ENCODE measurements at regions not wholly inside any gene's neighbourhood (a gene's known extent, or its start where the extent isn't known, plus 50 kb on each side); places are given as distances from the start of the nearest gene placed in this dataset.
"Not testable (repeated sequence)": the region's sequence is repeated elsewhere in the genome, so short reads cannot be mapped to it uniquely, and the experiment has no call there.

- DNase-seq (no peak), ATAC-seq (no peak)
- peaks cover 0 to 3% (median 2%) of the 10 kb centered on the region in 3 donors for H3K27me3 ChIP-seq (ENCODE audit: insufficient read depth in 3 of 3, low read length in 2 of 3)
- 92 to 96% (median 92%) methylated on average over 2 of the region's 2 CpGs for WGBS, 3 donors
- no peak overlapping the region for H3K27ac ChIP-seq
- intact Hi-C loops (cut with DNase I): no loop called here
- no peak for TF ChIP-seq CTCF (IDR thresholded peaks at IDR 0.05)
- H3K4me1 ChIP-seq: no peaks in the 10 kb centered on the region
- no peaks in the 10 kb centered on the region for H3K9me3 ChIP-seq
- H3K4me3 ChIP-seq: no peak overlapping the region
- H3K36me3 ChIP-seq (ENCODE audit: insufficient read depth in 1 of 2, low read depth in 1 of 2): no peaks in the 10 kb centered on the region
These were observed 50.5 kb upstream of the PARP4 start for GRCh38 chr13:24563087-24563486.

- 8 to 27% (median 19%) methylated on average over 1 of the region's 1 CpG for WGBS, 3 donors
- intact Hi-C loops (cut with DNase I); ATAC-seq; H3K27ac ChIP-seq; H3K4me3 ChIP-seq; H3K27me3 ChIP-seq (ENCODE audit: insufficient read depth in 3 of 3, low read length in 2 of 3); H3K9me3 ChIP-seq; DNase-seq; H3K4me1 ChIP-seq; H3K36me3 ChIP-seq (ENCODE audit: insufficient read depth in 1 of 2, low read depth in 1 of 2): not testable (repeated sequence)
These were observed 51.4 kb upstream of the PARP4 start for GRCh38 chr13:24563971-24564370.

GRCh38 chr13:24564881-24565280 lies 52.3 kb upstream of the PARP4 start:
- no peak for DNase-seq
- intact Hi-C loops (cut with DNase I): no loop called here
- Histone ChIP-seq H3K4me3 (no peak overlapping the region), H3K9me3 (no peaks in the 10 kb centered on the region), H3K4me1 (no peaks in the 10 kb centered on the region), H3K27me3 (ENCODE audit: insufficient read depth in 3 of 3, low read length in 2 of 3) (peaks cover 0 to 2% (median 0%) of the 10 kb centered on the region in 3 donors), H3K27ac (no peak overlapping the region), H3K36me3 (ENCODE audit: insufficient read depth in 1 of 2, low read depth in 1 of 2) (no peaks in the 10 kb centered on the region)
- ATAC-seq: no peak
- WGBS, 3 donors: 82 to 88% (median 85%) methylated on average over 4 of the region's 4 CpGs
- TF ChIP-seq CTCF (IDR thresholded peaks at IDR 0.05): no peak

- 74 to 92% (median 81%) methylated on average over 3 of the region's 3 CpGs for WGBS, 3 donors
- H3K4me1 ChIP-seq; H3K4me3 ChIP-seq; H3K36me3 ChIP-seq (ENCODE audit: insufficient read depth in 1 of 2, low read depth in 1 of 2); DNase-seq; H3K27me3 ChIP-seq (ENCODE audit: insufficient read depth in 3 of 3, low read length in 2 of 3); ATAC-seq; intact Hi-C loops (cut with DNase I); H3K27ac ChIP-seq; H3K9me3 ChIP-seq: not testable (repeated sequence)
These were observed 55.0 kb upstream of the PARP4 start for GRCh38 chr13:24567593-24567992.

- peaks cover 4% of the 10 kb centered on the region for H3K9me3 ChIP-seq
- no peak overlapping the region for H3K27ac ChIP-seq
- 72 to 81% (median 73%) methylated on average over 1 of the region's 1 CpG for WGBS, 3 donors
- H3K36me3 ChIP-seq (ENCODE audit: insufficient read depth in 1 of 2, low read depth in 1 of 2): no peaks in the 10 kb centered on the region
- intact Hi-C loops (cut with DNase I): no loop called here
- H3K4me1 ChIP-seq: no peaks in the 10 kb centered on the region
- H3K4me3 ChIP-seq: no peak overlapping the region
- no peaks in the 10 kb centered on the region for H3K27me3 ChIP-seq (ENCODE audit: insufficient read depth in 3 of 3, low read length in 2 of 3)
- no peak for TF ChIP-seq CTCF (IDR thresholded peaks at IDR 0.05)
- DNase-seq: no peak
- no peak for ATAC-seq
These were observed 62.3 kb upstream of the PARP4 start for GRCh38 chr13:24574847-24575246.

GRCh38 chr13:24580315-24580714 lies 67.7 kb upstream of the PARP4 start:
- not testable (repeated sequence) for ATAC-seq, DNase-seq
- 0% methylated on average over 1 of the region's 1 CpG for WGBS, 3 donors

GRCh38 chr13:24581578-24581977 lies 69.0 kb upstream of the PARP4 start:
- H3K27me3 ChIP-seq (ENCODE audit: insufficient read depth in 3 of 3, low read length in 2 of 3); intact Hi-C loops (cut with DNase I); ATAC-seq; DNase-seq; H3K4me3 ChIP-seq; H3K9me3 ChIP-seq; H3K36me3 ChIP-seq (ENCODE audit: insufficient read depth in 1 of 2, low read depth in 1 of 2); H3K27ac ChIP-seq; H3K4me1 ChIP-seq: not testable (repeated sequence)
- 69 to 79% (median 74%) methylated on average over 5 of the region's 5 CpGs for WGBS, 3 donors

More at GRCh38 chr13:24580315-24580714, 67.7 kb upstream of the PARP4 start:
- H3K27ac ChIP-seq; H3K4me1 ChIP-seq; H3K4me3 ChIP-seq; H3K36me3 ChIP-seq (ENCODE audit: insufficient read depth in 1 of 2, low read depth in 1 of 2); intact Hi-C loops (cut with DNase I); H3K9me3 ChIP-seq; H3K27me3 ChIP-seq (ENCODE audit: insufficient read depth in 3 of 3, low read length in 2 of 3): not testable (repeated sequence)
- peak; percentile 46 for TF ChIP-seq CTCF (IDR thresholded peaks at IDR 0.05)

GRCh38 chr13:24591697-24592096 lies 79.1 kb upstream of the PARP4 start:
- 54 to 63% (median 61%) methylated on average over 6 of the region's 6 CpGs for WGBS, 3 donors
- intact Hi-C loops (cut with DNase I); ATAC-seq; H3K27me3 ChIP-seq (ENCODE audit: insufficient read depth in 3 of 3, low read length in 2 of 3); H3K27ac ChIP-seq; DNase-seq; H3K9me3 ChIP-seq; H3K4me3 ChIP-seq; H3K36me3 ChIP-seq (ENCODE audit: insufficient read depth in 1 of 2, low read depth in 1 of 2); H3K4me1 ChIP-seq: not testable (repeated sequence)
